ENCODE measurements at regions not wholly inside any gene's neighbourhood (a gene's known extent, or its start where the extent isn't known, plus 50 kb on each side); places are given as distances from the start of the nearest gene placed in this dataset.

- TF ChIP-seq, protein P1, sequence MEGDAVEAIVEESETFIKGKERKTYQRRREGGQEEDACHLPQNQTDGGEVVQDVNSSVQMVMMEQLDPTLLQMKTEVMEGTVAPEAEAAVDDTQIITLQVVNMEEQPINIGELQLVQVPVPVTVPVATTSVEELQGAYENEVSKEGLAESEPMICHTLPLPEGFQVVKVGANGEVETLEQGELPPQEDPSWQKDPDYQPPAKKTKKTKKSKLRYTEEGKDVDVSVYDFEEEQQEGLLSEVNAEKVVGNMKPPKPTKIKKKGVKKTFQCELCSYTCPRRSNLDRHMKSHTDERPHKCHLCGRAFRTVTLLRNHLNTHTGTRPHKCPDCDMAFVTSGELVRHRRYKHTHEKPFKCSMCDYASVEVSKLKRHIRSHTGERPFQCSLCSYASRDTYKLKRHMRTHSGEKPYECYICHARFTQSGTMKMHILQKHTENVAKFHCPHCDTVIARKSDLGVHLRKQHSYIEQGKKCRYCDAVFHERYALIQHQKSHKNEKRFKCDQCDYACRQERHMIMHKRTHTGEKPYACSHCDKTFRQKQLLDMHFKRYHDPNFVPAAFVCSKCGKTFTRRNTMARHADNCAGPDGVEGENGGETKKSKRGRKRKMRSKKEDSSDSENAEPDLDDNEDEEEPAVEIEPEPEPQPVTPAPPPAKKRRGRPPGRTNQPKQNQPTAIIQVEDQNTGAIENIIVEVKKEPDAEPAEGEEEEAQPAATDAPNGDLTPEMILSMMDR (conservative IDR thresholded peaks at IDR 0.05 in 1 of 2, IDR thresholded peaks at IDR 0.05 in 1 of 2; ENCODE audit: extremely low read depth in 1 of 2, insufficient read depth in 1 of 2, low read depth in 1 of 2, low read length in 2 of 2) = no peak
- TF ChIP-seq EZH2 (IDR thresholded peaks at IDR 0.05; ENCODE audit: borderline replicate concordance, low read length) = no peak
Measured at GRCh38 chr3:145183261-145183660, 977.7 kb downstream of the PLOD2 start.
